ENCODE measurements at regions not wholly inside any gene's neighbourhood (a gene's known extent, or its start where the extent isn't known, plus 50 kb on each side); places are given as distances from the start of the nearest gene placed in this dataset.

- no peak for FAIRE-seq
- ATAC-seq = no peak
- TF ChIP-seq GABPA (IDR thresholded peaks at IDR 0.05; ENCODE audit: low read depth, low read length) (no peak), GABPA (CRISPR knock-in tag; IDR thresholded peaks at IDR 0.05; ENCODE audit: low read depth) (no peak), ELF4 (CRISPR knock-in tag; IDR thresholded peaks at IDR 0.05; ENCODE audit: borderline replicate concordance) (no peak), TRAFD1 (CRISPR knock-in tag; IDR thresholded peaks at IDR 0.05; ENCODE audit: borderline replicate concordance) (no peak), ZNF510 (CRISPR knock-in tag; IDR thresholded peaks at IDR 0.05; ENCODE audit: low read depth) (no peak), MAF1 (CRISPR knock-in tag; IDR thresholded peaks at IDR 0.05; ENCODE audit: borderline replicate concordance) (no peak), ZSCAN9 (CRISPR knock-in tag; IDR thresholded peaks at IDR 0.05; ENCODE audit: borderline replicate concordance) (no peak), HNRNPUL1 (IDR thresholded peaks at IDR 0.05; ENCODE audit: low read depth, low read length) (no peak), DPF2 (CRISPR knock-in tag; IDR thresholded peaks at IDR 0.05; ENCODE audit: borderline replicate concordance, low read depth) (no peak), ZEB1 (IDR thresholded peaks at IDR 0.05; ENCODE audit: insufficient replicate concordance, low read depth) (no peak), DR1 (CRISPR knock-in tag; IDR thresholded peaks at IDR 0.05) (no peak), PRPF4 (IDR thresholded peaks at IDR 0.05; ENCODE audit: low read depth, low read length, poor library complexity, severe bottlenecking) (no peak), ZNF3 (CRISPR knock-in tag; IDR thresholded peaks at IDR 0.05) (no peak), ADNP (CRISPR knock-in tag; IDR thresholded peaks at IDR 0.05) (no peak), ZKSCAN1 (IDR thresholded peaks at IDR 0.05; ENCODE audit: low read length) (no peak), REL (CRISPR knock-in tag; conservative IDR thresholded peaks at IDR 0.05) (no peak), IRF2 (CRISPR knock-in tag; IDR thresholded peaks at IDR 0.05) (no peak), CBX5 (CRISPR knock-in tag; IDR thresholded peaks at IDR 0.05; ENCODE audit: borderline replicate concordance) (no peak), PREB (CRISPR knock-in tag; IDR thresholded peaks at IDR 0.05) (no peak), ATRX (CRISPR knock-in tag; IDR thresholded peaks at IDR 0.05; ENCODE audit: borderline replicate concordance) (no peak), HMG20A (CRISPR knock-in tag; IDR thresholded peaks at IDR 0.05; ENCODE audit: borderline replicate concordance) (no peak)
- Histone ChIP-seq H3K4me2 (ENCODE audit: low read depth, low read length) (no peak overlapping the region), H3K79me2 (ENCODE audit: insufficient read depth, low read length) (no peaks in the 10 kb centered on the region), H3K4me1 (ENCODE audit: insufficient read depth, low read length) (peaks cover 30% of the 10 kb centered on the region), H3K36me3 (replicated peaks in 1 of 2; ENCODE audit: control insufficient read depth in 1 of 2, insufficient read depth in 2 of 2, low read length in 2 of 2) (no peaks in the 10 kb centered on the region), H3K4me3 (replicated peaks in 1 of 3; ENCODE audit: insufficient read depth in 1 of 3, low read depth in 2 of 3, low read length in 3 of 3) (no peak overlapping the region), H3K27ac (ENCODE audit: extremely low read length, insufficient read depth, low read length) (no peak overlapping the region), H3K9me3 (ENCODE audit: low read length) (no peaks in the 10 kb centered on the region), H3K9ac (ENCODE audit: insufficient read depth, low read depth, low read length) (no peak overlapping the region), H3K27me3 (ENCODE audit: control insufficient read depth in 1 of 2, insufficient read depth in 2 of 2, low read length in 2 of 2) (no peaks in the 10 kb centered on the region; a peak in 1 of 5 replicates), H4K20me1 (ENCODE audit: insufficient read depth, low read length) (no peaks in the 10 kb centered on the region), H2AFZ (ENCODE audit: low read length) (no peak overlapping the region)
- POLR2A ChIA-PET = no interaction called here
- intact Hi-C loops (cut with micrococcal nuclease; ENCODE audit: unreplicated experiment) = no loop called here
- WGBS (ENCODE audit: low lambda C conversion rate) = 6% methylated on average over 2 of the region's 2 CpGs
- no TSS peak for BruUV-seq (replicated peaks)
- no peak for DNase-seq (ENCODE audit: low spot score)
- in situ Hi-C loops (cut with HindIII; ENCODE audit: extremely low pct_ligation_motif_present, low pct_unique_long_range_greater_than_20kb) = no loop called here
- CTCF ChIA-PET (ENCODE audit: low intra/inter-chr PET ratio, low total read pairs) = no interaction called here
These were observed 403.1 kb upstream of the TBL1XR1 start for GRCh38 chr3:177600411-177600810.
